ENCODE measurements at regions not wholly inside any gene's neighbourhood (a gene's known extent, or its start where the extent isn't known, plus 50 kb on each side); places are given as distances from the start of the nearest gene placed in this dataset.

DNA sequence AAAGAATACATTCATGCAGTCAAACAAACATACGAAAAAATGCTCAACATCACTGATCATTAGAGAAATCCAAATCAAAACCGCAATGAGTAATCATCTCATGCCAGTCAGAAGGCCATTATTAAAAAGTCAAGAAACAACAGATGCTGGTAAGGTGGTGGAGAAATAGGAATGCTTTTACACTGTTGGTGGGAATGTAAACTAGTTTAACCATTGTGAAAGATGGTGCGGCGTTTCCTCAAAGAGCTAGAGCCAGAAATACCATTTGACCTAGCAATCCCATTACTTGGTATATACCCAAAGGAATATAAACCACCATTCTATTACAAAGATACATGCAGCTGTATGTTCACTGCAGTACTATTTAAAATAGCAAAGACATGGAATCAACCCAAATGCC is 330.4 kb downstream of the EDEM1 start:
- H3K9me3 ChIP-seq (replicated peaks; ENCODE audit: control insufficient read depth, low read depth, low read length) = peaks cover 3% of the 10 kb centered on the region
- no CpG with 5 or more reads among the region's 4 CpGs for WGBS (ENCODE audit: insufficient coverage)

DNA sequence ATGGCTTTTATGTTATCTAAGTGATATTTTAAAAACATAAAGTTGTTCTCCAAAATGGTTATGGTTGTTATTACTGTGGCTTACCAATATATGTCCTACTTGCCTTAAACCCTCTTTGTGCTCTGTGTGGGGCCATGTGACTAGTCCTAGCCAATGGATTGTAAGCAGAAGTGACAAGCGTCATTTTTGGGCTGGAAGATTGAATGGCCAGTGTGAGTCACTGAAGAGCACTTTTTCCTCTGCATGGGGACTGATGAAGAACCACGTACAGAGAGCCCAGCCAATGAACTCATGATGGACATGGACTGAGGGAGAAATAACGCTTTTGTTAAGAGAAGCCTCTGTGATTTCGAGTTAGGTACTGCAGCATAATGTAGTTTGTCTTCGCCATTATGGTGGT is 332.7 kb downstream of the EDEM1 start:
- Histone ChIP-seq H3K4me3 (ENCODE audit: low read length) (no peak overlapping the region), H3K27ac (ENCODE audit: low read length) (no peak overlapping the region), H3K4me1 (ENCODE audit: control insufficient read depth, insufficient read depth, low read length) (no peaks in the 10 kb centered on the region), H3K36me3 (ENCODE audit: control insufficient read depth, insufficient read depth, low read length) (no peaks in the 10 kb centered on the region), H3K27me3 (ENCODE audit: control insufficient read depth, insufficient read depth, low read length) (no peaks in the 10 kb centered on the region), H3K9me3 (replicated peaks; ENCODE audit: control insufficient read depth, low read depth, low read length) (peaks cover 1% of the 10 kb centered on the region)
- DNase-seq = no peak
- WGBS (ENCODE audit: insufficient coverage) = 84% methylated on average over 4 of the region's 5 CpGs

More for the DNA sequence above, 330.4 kb downstream of the EDEM1 start:
- H3K36me3 ChIP-seq (ENCODE audit: control insufficient read depth, insufficient read depth, low read length) = no peaks in the 10 kb centered on the region
- no peak for DNase-seq
- no peaks in the 10 kb centered on the region for H3K4me1 ChIP-seq (ENCODE audit: control insufficient read depth, insufficient read depth, low read length)
- H3K4me3 ChIP-seq (ENCODE audit: low read length) = no peak overlapping the region
- no peak overlapping the region for H3K27ac ChIP-seq (ENCODE audit: low read length)
- H3K27me3 ChIP-seq (ENCODE audit: control insufficient read depth, insufficient read depth, low read length) = no peaks in the 10 kb centered on the region

DNA sequence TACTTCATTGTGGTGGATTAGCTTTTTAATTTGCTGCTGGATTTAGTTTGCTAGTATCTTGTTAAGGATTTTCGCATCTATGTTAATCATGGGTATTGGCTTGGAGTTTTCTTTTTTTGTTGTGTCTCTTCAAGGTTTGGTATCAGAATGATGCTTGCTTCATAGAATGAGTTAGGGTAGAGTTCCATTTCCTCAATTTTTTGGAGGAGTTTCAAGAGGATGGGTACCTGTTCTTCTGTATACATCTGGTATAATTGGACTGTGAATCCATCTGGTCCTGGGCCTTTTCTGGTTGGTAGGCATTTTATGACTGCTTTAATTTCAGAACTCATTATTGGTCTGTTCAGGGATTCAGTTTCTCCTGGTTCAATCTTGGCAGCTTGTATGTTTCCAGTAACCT is 335.6 kb downstream of the EDEM1 start:
- no peaks in the 10 kb centered on the region for H3K4me1 ChIP-seq (ENCODE audit: control insufficient read depth, insufficient read depth, low read length)
- no peak for DNase-seq
- H3K27me3 ChIP-seq (ENCODE audit: control insufficient read depth, insufficient read depth, low read length) = no peaks in the 10 kb centered on the region
- H3K27ac ChIP-seq (ENCODE audit: low read length) = no peak overlapping the region
- H3K4me3 ChIP-seq (ENCODE audit: low read length) = no peak overlapping the region
- no peaks in the 10 kb centered on the region for H3K9me3 ChIP-seq (replicated peaks; ENCODE audit: control insufficient read depth, low read depth, low read length)
- H3K36me3 ChIP-seq (ENCODE audit: control insufficient read depth, insufficient read depth, low read length) = no peaks in the 10 kb centered on the region
- 80% methylated on average over 1 of the region's 1 CpG for WGBS (ENCODE audit: insufficient coverage)

DNA sequence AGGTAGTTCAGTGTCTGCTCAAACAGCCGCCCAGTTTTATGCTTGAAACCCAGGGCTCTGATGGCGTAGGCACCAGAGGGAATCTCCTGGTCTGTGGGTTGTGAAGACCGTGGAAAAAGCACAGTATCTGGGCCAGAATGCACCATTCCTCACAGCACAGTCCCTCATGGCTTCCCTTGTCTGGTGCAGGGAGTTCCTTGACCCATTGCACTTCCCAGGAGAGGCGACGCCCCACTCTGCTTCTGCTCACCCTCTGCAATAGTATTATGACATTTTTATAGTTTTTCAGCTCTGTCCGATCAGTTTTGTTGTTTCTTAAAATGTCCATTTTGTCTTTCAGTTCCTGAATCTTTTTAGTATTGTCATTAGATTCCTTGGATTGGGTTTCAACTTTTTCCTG is 343.5 kb downstream of the EDEM1 start:
- H3K27ac ChIP-seq (ENCODE audit: low read length) = no peak overlapping the region
- DNase-seq = no peak
- no peaks in the 10 kb centered on the region for H3K4me1 ChIP-seq (ENCODE audit: control insufficient read depth, insufficient read depth, low read length)
- H3K36me3 ChIP-seq (ENCODE audit: control insufficient read depth, insufficient read depth, low read length) = no peaks in the 10 kb centered on the region
- H3K27me3 ChIP-seq (ENCODE audit: control insufficient read depth, insufficient read depth, low read length) = no peaks in the 10 kb centered on the region
- H3K9me3 ChIP-seq (replicated peaks; ENCODE audit: control insufficient read depth, low read depth, low read length) = peaks cover 2% of the 10 kb centered on the region
- no peak overlapping the region for H3K4me3 ChIP-seq (ENCODE audit: low read length)
- WGBS (ENCODE audit: insufficient coverage) = 40% methylated on average over 1 of the region's 6 CpGs

DNA sequence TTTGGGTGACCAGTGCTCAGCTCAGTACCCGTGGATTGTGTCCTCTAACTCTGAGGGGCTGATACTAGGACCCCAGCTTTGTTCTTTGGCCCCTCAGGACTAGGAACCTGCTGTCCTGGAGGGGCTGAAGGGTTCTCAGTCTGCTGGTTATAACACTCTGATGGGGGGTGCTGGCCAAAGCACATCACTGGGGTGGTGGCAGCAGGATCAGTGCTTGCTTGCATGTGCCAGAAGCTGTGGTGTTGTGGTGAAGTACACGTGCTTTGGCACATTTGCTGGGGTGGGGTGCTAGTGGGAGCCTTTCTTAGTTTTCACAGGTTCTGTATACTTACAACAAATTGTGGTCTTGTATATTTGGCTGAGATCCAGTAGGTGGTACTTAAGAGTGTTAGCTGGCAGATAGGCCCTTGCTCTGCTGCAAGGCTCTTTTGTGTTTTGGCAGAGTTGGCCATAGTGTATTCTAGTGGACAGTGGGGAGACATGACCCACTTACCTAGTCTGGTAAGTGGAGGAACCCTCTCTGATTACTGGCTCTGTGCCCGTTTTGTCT is 344.3 kb downstream of the EDEM1 start:
- H3K4me3 ChIP-seq (ENCODE audit: low read length) = no peak overlapping the region
- peaks cover 2% of the 10 kb centered on the region for H3K9me3 ChIP-seq (replicated peaks; ENCODE audit: control insufficient read depth, low read depth, low read length)
- H3K4me1 ChIP-seq (ENCODE audit: control insufficient read depth, insufficient read depth, low read length) = no peaks in the 10 kb centered on the region
- no peaks in the 10 kb centered on the region for H3K27me3 ChIP-seq (ENCODE audit: control insufficient read depth, insufficient read depth, low read length)
- WGBS (ENCODE audit: insufficient coverage) = 67% methylated on average over 1 of the region's 3 CpGs
- no peak for DNase-seq
- no peak overlapping the region for H3K27ac ChIP-seq (ENCODE audit: low read length)
- no peaks in the 10 kb centered on the region for H3K36me3 ChIP-seq (ENCODE audit: control insufficient read depth, insufficient read depth, low read length)

DNA sequence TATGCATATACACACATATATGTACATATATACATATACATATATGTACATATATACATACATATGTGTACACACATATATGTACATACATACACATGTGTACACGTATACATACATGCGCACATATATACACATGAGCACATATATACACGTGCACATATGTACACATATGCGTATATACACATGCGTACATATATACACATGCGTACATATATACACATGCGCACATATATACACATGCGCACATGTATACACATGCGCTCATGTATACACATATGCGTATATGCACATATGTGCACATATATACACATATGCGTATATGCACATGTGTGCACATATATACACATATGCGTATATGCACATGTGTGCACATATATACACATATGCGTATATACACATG is 353.0 kb downstream of the EDEM1 start:
- 94% methylated on average over 8 of the region's 13 CpGs for WGBS (ENCODE audit: insufficient coverage)
- DNase-seq = no peak
- no peaks in the 10 kb centered on the region for H3K27me3 ChIP-seq (ENCODE audit: control insufficient read depth, insufficient read depth, low read length)

DNA sequence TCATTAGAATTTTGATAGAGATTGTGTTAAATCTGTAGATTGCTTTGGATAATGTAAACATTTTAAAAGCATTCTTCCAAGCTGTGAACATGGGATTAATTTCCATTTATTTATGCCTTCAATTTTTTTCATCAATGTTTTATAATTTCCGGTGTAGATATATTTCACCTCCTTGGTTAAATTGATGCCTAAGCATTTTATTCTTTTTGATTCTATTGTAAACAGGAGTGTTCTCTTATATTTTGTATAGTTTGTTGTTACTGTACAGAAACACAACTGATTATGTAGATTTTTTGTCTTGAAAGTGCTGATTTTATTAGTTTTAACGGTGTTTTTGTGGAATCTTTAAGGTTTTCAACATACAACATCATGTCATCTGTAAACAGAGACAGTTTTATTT is 355.0 kb downstream of the EDEM1 start:
- Histone ChIP-seq H3K27me3 (ENCODE audit: control insufficient read depth, insufficient read depth, low read length) (no peaks in the 10 kb centered on the region), H3K9me3 (replicated peaks; ENCODE audit: control insufficient read depth, low read depth, low read length) (peaks cover 7% of the 10 kb centered on the region), H3K36me3 (ENCODE audit: control insufficient read depth, insufficient read depth, low read length) (no peaks in the 10 kb centered on the region), H3K27ac (ENCODE audit: low read length) (no peak overlapping the region), H3K4me1 (ENCODE audit: control insufficient read depth, insufficient read depth, low read length) (no peaks in the 10 kb centered on the region), H3K4me3 (ENCODE audit: low read length) (no peak overlapping the region)
- DNase-seq = no peak
- no CpG with 5 or more reads among the region's 2 CpGs for WGBS (ENCODE audit: insufficient coverage)

More for the DNA sequence above, 353.0 kb downstream of the EDEM1 start:
- peaks cover 2% of the 10 kb centered on the region for H3K9me3 ChIP-seq (replicated peaks; ENCODE audit: control insufficient read depth, low read depth, low read length)
- H3K4me3 ChIP-seq (ENCODE audit: low read length) = no peak overlapping the region
- no peak overlapping the region for H3K27ac ChIP-seq (ENCODE audit: low read length)
- H3K4me1 ChIP-seq (ENCODE audit: control insufficient read depth, insufficient read depth, low read length) = no peaks in the 10 kb centered on the region
- no peaks in the 10 kb centered on the region for H3K36me3 ChIP-seq (ENCODE audit: control insufficient read depth, insufficient read depth, low read length)

DNA sequence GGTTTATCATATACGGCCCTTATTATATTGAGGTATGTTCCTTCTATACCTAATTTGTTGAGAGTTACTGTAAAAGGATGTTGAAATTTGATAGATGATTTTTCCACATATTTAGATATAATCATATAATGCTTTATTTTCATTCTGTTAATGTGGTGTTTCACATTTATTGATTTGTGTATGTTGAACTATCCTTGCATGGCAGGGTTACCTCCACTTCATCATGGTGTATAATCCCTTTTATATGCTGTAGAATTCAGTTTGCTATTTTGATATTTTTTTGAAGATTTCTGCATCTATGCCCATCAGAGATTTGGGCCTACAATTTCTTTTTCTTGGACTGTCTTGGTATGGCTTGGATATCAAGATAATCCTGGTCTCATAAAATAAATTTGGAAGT is 355.5 kb downstream of the EDEM1 start:
- no CpG with 5 or more reads among the region's 1 CpG for WGBS (ENCODE audit: insufficient coverage)
- no peaks in the 10 kb centered on the region for H3K27me3 ChIP-seq (ENCODE audit: control insufficient read depth, insufficient read depth, low read length)
- no peak for DNase-seq

DNA sequence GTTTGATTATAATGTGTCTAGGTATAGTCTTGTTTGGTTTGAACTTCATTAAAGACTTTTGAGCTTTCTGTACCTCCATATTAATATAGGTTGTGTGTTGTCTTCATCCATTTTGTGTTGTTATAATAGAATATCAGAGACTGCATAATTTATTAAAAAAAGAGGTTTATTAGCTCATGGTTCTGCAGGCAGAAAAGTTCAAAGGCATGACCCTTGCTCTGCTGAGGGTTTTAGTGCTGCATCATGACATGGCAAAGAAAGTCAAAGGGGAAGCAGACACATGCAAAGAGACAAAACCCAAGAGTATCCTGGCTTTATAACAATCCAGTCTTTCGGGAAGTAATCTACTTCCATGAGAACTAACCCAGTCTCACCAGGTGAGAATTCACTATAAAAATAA is 358.2 kb downstream of the EDEM1 start:
- WGBS (ENCODE audit: insufficient coverage) = 80% methylated on average over 1 of the region's 1 CpG
- no peak overlapping the region for H3K4me3 ChIP-seq (ENCODE audit: low read length)
- H3K9me3 ChIP-seq (replicated peaks; ENCODE audit: control insufficient read depth, low read depth, low read length) = peaks cover 8% of the 10 kb centered on the region

More for the DNA sequence above, 355.5 kb downstream of the EDEM1 start:
- H3K9me3 ChIP-seq (replicated peaks; ENCODE audit: control insufficient read depth, low read depth, low read length) = peaks cover 8% of the 10 kb centered on the region
- H3K4me3 ChIP-seq (ENCODE audit: low read length) = no peak overlapping the region
- H3K27ac ChIP-seq (ENCODE audit: low read length) = no peak overlapping the region
- H3K36me3 ChIP-seq (ENCODE audit: control insufficient read depth, insufficient read depth, low read length) = no peaks in the 10 kb centered on the region
- no peaks in the 10 kb centered on the region for H3K4me1 ChIP-seq (ENCODE audit: control insufficient read depth, insufficient read depth, low read length)

DNA sequence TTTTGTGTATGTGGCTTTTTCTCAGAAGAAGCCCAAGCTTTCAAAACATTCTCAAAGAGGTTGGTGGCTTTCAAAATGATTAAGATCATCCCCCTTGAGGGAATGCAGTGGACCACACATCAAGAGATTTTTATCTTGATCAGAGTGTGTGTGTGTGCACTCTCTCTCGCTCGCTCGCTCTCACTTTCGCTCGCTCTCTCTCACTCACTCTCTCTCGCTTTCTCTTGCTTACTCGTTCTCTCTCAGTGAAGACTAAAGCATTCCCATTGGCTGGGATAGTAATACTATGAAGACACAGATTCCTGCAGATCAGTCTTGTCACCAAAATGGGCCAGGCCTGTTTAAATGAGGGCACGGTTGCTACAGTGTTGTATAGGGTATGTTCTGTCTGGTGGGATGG is 365.7 kb downstream of the EDEM1 start:
- H3K4me1 ChIP-seq (ENCODE audit: control insufficient read depth, insufficient read depth, low read length) = no peaks in the 10 kb centered on the region
- peaks cover 3% of the 10 kb centered on the region for H3K9me3 ChIP-seq (replicated peaks; ENCODE audit: control insufficient read depth, low read depth, low read length)
- H3K36me3 ChIP-seq (ENCODE audit: control insufficient read depth, insufficient read depth, low read length) = no peaks in the 10 kb centered on the region
- H3K27me3 ChIP-seq (ENCODE audit: control insufficient read depth, insufficient read depth, low read length) = no peaks in the 10 kb centered on the region
- no peak for DNase-seq
- 100% methylated on average over 1 of the region's 8 CpGs for WGBS (ENCODE audit: insufficient coverage)
- no peak overlapping the region for H3K27ac ChIP-seq (ENCODE audit: low read length)
- no peak overlapping the region for H3K4me3 ChIP-seq (ENCODE audit: low read length)

More for the DNA sequence above, 358.2 kb downstream of the EDEM1 start:
- no peaks in the 10 kb centered on the region for H3K4me1 ChIP-seq (ENCODE audit: control insufficient read depth, insufficient read depth, low read length)
- no peak overlapping the region for H3K27ac ChIP-seq (ENCODE audit: low read length)
- H3K36me3 ChIP-seq (ENCODE audit: control insufficient read depth, insufficient read depth, low read length) = no peaks in the 10 kb centered on the region
- DNase-seq = no peak
- no peaks in the 10 kb centered on the region for H3K27me3 ChIP-seq (ENCODE audit: control insufficient read depth, insufficient read depth, low read length)

DNA sequence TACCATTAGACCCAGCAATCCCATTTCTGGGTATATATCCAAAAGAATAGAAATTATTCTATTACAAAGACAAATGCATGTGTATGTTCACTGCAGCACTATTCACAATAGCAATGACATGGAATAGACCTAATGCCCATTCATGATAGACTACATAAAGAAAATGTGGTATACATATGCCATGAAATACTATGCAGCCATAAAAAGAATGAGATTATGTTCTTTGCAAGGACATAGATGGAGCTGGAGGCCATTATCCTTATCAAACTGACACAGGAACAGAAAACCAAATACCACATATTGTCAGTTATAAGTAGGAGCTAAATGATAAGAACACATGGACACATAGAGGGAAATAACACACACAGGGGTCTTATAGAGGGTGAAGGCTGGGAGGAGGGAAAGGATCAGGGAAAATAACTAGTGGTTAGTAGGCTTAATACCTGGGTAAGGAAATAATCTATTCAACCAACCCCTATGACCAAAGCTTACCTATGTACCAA is 366.8 kb downstream of the EDEM1 start:
- Histone ChIP-seq H3K4me1 (ENCODE audit: control insufficient read depth, insufficient read depth, low read length) (no peaks in the 10 kb centered on the region), H3K36me3 (ENCODE audit: control insufficient read depth, insufficient read depth, low read length) (no peaks in the 10 kb centered on the region), H3K27ac (ENCODE audit: low read length) (no peak overlapping the region), H3K9me3 (replicated peaks; ENCODE audit: control insufficient read depth, low read depth, low read length) (peaks cover 3% of the 10 kb centered on the region), H3K27me3 (ENCODE audit: control insufficient read depth, insufficient read depth, low read length) (no peaks in the 10 kb centered on the region), H3K4me3 (ENCODE audit: low read length) (no peak overlapping the region)
- no peak for DNase-seq

Measured in muscle of leg (tissue), 3 donors.